HG03280 (cell line): ENCODE measurements at regions not wholly inside any gene's neighbourhood (a gene's known extent, or its start where the extent isn't known, plus 50 kb on each side); places are given as distances from the start of the nearest gene placed in this dataset.
"Not testable (repeated sequence)": the region's sequence is repeated elsewhere in the genome, so short reads cannot be mapped to it uniquely, and the experiment has no call there.

ENCODE experiments used
- ATAC-seq: cut with Tn5 transposase; IDR thresholded peaks from one replicate; pipeline ENCODE4 v1.9.1; 2021; ENCODE audit warnings: mild to moderate bottlenecking, moderate library complexity; ENCODE audit not compliant: unreplicated experiment

- ATAC-seq, result no peak
Observed at GRCh38 chr2:17363846-17364245, 154.4 kb downstream of the RAD51AP2 start.

GRCh38 chr2:17362956-17363355 is 155.3 kb downstream of the RAD51AP2 start:
- ATAC-seq, result no peak

- ATAC-seq, result peak; percentile 81
Observed at GRCh38 chr2:17355608-17356329, 162.5 kb downstream of the RAD51AP2 start.

- no peak for ATAC-seq
Observed at GRCh38 chr2:17353263-17353662, 165.0 kb downstream of the RAD51AP2 start.

GRCh38 chr2:17342692-17343091 is 175.5 kb downstream of the RAD51AP2 start:
- ATAC-seq, result not testable (repeated sequence)

- no peak for ATAC-seq
Observed at GRCh38 chr2:17337507-17337906, 180.7 kb downstream of the RAD51AP2 start.

GRCh38 chr2:17336458-17336857 is 181.8 kb downstream of the RAD51AP2 start:
- no peak for ATAC-seq

- ATAC-seq, result no peak
Observed at GRCh38 chr2:17334300-17334699, 183.9 kb downstream of the RAD51AP2 start.

- ATAC-seq, result no peak
Observed at GRCh38 chr2:17331636-17332035, 186.6 kb downstream of the RAD51AP2 start.

- no peak for ATAC-seq
Observed at GRCh38 chr2:17328161-17328560, 190.1 kb downstream of the RAD51AP2 start.

GRCh38 chr2:17327649-17328048 is 190.6 kb downstream of the RAD51AP2 start:
- no peak for ATAC-seq

- ATAC-seq, result no peak
Observed at GRCh38 chr2:17326717-17327116, 191.5 kb downstream of the RAD51AP2 start.

GRCh38 chr2:17323697-17324096 is 194.5 kb downstream of the RAD51AP2 start:
- ATAC-seq, result no peak

GRCh38 chr2:17322461-17322860 is 195.8 kb downstream of the RAD51AP2 start:
- ATAC-seq, result no peak

GRCh38 chr2:17319090-17319489 is 199.2 kb downstream of the RAD51AP2 start:
- no peak for ATAC-seq

GRCh38 chr2:17318013-17318412 is 200.2 kb downstream of the RAD51AP2 start:
- no peak for ATAC-seq

- no peak for ATAC-seq
Observed at GRCh38 chr2:17317439-17317976, 200.7 kb downstream of the RAD51AP2 start.

GRCh38 chr2:17313261-17313660 is 205.0 kb downstream of the RAD51AP2 start:
- no peak for ATAC-seq

- ATAC-seq, result no peak
Observed at GRCh38 chr2:17311771-17312511, 206.3 kb downstream of the RAD51AP2 start.

GRCh38 chr2:17311106-17311619 is 207.1 kb downstream of the RAD51AP2 start:
- ATAC-seq, result no peak

- peak; percentile 79 for ATAC-seq
Observed at GRCh38 chr2:17309741-17310339, 208.4 kb downstream of the RAD51AP2 start.
